ENCODE measurements at regions not wholly inside any gene's neighbourhood (a gene's known extent, or its start where the extent isn't known, plus 50 kb on each side); places are given as distances from the start of the nearest gene placed in this dataset.

- TF ChIP-seq SIN3A (IDR thresholded peaks at IDR 0.05; ENCODE audit: borderline replicate concordance, insufficient read depth, low read depth, low read length) (no peak), CTCF (IDR thresholded peaks at IDR 0.05) (no peak), POLR2AphosphoS5 (IDR thresholded peaks at IDR 0.05; ENCODE audit: low read depth, low read length) (no peak)
These were observed 627.3 kb downstream of the IRS1 start for GRCh38 chr2:226172309-226172708.

All from Panc1 (cell line).